NOMO-1 treated with DMSO at 0.1 percent for 48 hours (cell line): ENCODE measurements at regions not wholly inside any gene's neighbourhood (a gene's known extent, or its start where the extent isn't known, plus 50 kb on each side); places are given as distances from the start of the nearest gene placed in this dataset.
"Not testable (repeated sequence)": the region's sequence is repeated elsewhere in the genome, so short reads cannot be mapped to it uniquely, and the experiment has no call there.

Source experiments
- DNase-seq: peaks from one replicate; lab custom pipeline; 2025; ENCODE audit not compliant: unreplicated experiment; lab: John Stamatoyannopoulos, UW

DNA sequence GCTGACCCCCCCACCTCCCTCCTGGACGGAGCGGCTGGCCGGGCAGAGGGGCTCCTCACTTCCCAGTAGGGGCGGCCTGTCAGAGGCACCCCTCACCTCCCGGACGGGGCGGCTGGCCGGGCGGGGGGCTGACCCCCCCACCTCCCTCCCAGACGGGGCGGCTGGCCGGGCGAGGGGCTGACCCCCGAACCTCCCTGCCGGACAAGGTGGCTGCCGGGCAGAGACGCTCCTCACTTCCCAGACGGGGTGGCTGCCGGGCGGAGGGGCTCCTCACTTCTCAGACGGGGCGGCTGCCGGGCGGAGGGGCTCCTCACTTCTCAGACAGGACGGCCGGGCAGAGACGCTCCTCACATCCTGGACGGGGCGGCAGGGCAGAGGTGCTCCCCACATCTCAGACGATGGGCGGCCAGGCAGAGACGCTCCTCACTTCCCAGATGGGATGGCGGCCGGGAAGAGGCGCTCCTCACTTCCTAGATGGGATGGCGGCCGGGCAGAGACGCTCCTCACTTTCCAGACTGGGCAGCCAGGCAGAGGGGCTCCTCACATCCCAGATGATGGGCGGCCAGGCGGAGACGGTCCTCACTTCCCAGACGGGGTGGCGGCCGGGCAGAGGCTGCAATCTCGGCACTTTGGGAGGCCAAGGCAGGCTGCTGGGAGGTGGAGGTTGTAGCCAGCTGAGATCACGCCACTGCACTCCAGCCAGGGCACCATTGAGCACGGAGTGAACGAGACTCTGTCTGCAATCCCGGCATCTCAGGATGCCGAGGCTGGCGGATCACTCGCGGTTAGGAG lies 66.2 kb upstream of the PAPPA2 start:
- not testable (repeated sequence) for DNase-seq

DNA sequence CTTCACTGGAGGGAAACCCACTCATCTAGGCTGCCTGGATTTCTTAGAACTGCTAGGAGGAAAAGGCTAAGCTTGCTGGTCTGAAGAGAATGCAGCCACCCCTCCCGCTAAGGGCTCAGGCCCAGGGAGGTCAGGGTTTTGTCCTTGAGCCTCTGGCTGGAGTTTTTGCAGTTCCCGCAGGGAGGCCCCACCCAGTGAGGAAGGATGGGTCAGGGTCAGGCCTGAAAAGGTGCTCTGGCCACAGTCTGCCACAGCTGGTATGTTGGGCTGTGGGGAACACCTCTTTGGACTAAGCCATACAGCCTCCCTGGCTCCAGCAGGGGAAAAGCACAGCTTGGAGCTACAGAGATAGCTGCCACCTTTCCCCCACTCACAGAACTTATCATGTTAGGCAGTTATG lies 71.4 kb upstream of the PAPPA2 start:
- no peak for DNase-seq

DNA sequence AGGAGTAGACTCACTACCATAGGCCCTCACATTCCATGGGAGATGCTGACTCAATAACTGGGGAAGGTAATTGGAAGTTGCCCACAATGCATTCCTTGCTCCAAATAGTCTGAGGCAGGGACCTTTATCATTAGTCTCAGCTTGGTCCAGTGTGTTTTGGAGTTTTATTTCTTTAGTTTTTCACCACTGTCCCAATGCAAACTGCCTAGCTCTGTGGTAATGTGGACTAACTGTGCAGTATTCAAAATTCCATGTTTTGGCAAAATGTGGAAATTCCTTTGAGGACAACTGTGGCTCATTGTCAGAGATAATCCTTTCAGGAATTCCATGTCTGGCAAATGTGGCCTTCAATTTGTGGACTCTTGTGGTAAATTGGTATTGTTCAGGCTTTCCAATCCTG lies 78.1 kb upstream of the PAPPA2 start:
- DNase-seq = no peak

DNA sequence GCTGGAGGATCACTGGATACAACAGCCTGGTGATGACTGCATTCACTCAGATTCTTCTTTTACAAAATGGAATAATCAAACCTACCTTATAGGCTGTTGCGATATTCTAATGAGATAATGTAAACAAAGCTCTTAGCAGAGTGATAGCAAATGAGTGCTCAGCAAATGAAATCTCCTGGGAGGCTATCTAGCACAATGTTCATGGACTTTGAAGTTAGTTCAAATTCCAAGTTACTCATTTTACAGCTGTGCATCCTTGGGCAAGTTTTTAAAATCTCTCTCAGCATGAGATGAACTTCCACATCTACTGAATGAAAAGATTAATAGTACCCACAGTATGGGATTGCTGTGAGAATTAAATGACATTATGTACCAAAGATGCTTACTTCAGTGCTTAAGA lies 80.8 kb upstream of the PAPPA2 start:
- no peak for DNase-seq

DNA sequence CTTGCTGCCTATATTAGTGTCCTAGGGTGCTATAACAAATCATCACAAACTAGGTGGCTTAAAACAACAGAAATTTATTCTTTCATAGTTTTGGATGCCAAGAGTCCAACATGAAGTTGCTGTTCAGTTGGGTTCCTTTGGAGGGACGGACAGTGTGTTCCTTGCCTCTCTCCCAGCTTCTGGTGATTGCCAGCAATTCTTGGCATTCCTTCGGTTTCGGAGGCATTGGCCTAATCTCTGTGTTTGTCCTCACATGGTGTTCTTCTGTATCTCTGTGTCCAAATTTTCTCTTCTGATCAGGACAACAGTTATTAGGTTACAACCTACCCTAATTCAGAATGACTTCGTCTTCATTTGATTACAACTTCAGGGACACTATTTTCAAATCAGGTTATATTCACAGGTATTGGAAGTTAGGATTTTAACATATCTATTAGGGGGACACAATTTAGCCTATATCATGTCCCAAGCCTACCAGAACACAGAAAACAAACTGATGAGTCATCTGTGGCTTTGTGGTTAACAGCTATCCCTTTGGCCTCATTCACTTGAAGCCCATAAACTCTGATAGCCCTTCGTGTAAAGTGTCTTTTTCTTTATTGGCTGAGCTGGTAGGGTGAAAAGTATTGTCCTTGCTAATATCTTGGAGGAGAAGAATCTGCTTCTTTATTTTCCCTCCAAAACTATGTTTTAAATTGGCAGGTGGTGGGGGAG lies 83.2 kb upstream of the PAPPA2 start:
- DNase-seq = no peak

DNA sequence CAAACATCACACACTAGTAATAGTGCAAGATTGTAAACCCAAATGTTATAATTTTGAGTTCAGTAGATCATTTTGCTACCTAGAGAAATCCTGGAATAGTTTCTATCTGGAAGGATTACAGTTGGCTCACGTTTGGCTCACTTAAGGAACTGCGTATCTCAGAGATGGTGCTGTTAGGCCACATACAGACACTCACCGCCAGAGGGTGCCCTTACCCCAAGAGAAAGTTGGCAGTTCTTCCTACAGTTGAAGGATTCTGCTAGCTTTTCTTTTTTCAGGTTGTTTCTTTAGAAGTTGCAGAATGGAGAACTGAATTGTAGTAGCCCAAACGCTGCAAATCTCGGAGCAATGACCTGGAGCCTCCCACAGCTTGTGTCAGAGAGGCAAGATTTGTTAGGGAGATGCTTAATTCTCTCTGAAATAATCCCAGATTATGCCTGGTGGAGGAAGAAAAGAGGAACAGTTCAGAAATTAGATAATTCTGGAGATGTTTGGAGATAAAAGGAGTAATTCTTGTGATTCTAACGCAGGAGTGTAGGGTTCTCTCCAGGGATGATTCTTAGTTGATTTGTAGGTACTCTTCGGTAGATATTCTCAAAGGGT lies 87.9 kb upstream of the PAPPA2 start:
- DNase-seq = peak; percentile 69

DNA sequence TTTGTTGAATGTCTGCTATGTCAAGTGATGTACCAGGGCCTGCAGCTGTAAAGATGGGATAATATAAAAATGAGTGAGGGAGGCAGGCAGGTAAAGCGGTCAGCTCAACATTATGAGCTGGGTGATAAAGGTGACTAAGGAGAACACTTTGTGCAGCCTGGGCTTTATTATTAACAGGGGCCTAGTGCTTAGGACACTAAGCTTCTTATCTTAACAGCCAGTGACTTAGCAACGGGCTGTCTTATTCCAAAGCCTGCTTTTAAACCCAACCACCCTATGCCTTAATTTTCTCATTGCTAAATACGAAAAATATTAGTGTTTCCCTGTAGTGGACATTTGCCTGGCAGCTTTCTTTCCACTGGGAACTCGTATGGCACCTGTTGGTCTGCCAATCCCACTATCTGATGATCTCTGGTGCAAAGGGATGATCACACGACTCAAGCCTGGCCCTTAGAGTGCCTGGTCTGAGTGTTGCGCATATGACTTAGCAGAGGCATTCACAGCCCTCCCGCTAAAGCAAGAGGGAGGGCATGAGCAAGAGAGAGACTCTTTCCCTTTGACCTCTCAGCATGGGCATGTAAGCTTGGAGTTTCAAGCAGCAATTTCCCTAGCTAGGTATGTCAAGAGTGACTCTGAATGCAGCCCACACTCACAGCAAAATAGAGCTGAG lies 98.6 kb upstream of the PAPPA2 start:
- DNase-seq = no peak

DNA sequence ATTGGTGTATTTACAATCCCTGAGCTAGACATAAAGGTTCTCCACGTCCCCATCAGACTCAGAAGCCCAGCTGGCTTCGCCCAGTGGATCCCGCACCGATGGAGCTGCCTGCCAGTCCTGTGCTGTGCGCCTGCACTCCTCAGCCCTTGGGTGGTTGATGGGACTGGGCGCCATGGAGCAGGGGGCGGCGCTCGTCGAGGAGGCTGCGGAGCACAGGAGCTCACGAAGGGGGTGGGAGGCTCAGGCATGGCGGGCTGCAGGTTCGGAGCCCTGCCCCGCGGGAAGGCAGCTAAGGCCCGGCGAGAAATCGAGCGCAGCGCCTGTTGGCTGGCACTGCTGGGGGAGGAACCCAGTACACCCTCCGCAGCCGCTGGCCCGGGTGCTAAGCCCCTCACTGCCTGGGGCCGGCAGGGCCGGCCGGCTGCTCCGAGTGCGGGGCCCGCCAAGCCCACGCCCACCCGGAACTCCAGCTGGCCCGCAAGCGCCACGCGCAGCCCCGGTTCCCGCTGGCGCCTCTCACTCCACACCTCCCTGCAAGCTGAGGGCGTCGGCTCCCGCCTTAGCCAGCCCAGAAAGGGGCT lies 113.8 kb upstream of the PAPPA2 start:
- DNase-seq = not testable (repeated sequence)

DNA sequence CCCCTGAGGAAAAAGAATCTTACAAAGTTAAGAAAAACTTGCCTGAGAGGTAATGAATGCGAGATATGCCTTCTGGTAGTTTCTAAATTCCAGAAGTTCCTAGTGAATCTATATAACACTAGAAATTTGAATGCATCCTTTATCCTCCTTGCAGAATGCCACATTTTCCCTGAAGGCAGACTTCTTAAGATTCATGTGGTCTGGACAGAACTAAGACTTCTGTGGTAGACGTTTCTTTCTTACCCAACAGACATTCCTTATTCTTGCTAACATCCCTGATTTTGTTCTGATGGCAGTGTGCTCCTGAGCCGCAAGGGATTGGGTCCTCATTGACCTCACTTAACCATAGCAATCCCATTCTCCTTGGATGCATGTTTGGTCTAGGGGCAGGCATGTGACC lies 121.3 kb upstream of the PAPPA2 start:
- no peak for DNase-seq

DNA sequence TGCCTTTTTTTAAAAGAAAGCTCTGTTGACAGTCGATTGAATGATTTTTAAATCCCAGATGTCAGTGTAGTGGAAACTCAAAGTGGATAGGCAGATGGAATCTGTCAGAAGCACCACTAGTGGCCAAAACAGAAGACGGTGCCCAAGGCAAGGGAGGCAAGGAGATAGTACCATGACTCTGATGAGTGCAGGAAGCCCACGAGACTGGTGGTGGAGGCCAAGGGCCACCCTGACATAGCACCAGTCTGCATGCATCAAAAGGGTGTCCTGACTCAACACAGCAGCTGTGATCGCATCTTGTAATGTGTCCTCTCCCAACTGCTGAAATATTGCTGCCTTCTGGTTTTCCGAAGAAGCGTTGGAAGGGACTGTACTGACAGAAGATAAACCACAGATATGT lies 124.1 kb upstream of the PAPPA2 start:
- no peak for DNase-seq

DNA sequence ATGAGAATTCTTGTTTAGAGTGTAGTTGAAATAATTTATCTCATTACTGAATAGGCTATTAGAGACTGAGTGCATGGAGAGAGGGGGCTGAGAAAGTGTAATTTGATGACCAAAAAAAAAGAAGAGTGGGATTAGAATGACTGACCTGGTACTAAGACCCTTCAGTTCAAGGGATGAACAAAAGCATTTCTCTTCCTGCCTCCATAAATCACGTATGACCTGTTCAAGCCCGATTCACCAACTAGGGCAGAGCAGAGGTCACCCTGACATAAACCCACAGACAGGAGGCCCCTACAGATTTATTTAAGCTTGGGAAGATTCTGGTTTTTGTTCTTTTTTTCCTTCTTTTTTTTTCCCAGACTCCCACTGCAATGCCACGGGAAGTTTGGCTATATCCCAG lies 123.7 kb upstream of the COP1 start:
- DNase-seq = no peak

DNA sequence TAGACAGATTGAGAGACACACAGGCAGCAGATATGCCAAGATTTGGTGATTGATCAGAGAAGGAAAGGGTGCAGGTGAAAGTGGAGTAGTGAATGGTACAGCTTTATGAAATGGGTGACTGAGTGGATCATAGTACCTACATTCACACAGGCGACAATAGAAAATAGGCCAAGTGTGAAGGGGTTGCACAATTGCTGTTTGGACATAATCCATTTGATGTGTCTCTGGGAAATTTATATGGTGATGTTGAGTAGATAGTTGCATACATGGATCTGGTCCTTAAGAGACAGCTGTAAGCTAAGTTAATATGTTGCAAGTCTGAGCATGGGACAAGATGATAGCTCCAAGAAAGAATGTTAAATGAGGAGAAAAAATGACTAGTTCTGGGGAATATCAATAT lies 118.6 kb upstream of the COP1 start:
- no peak for DNase-seq

DNA sequence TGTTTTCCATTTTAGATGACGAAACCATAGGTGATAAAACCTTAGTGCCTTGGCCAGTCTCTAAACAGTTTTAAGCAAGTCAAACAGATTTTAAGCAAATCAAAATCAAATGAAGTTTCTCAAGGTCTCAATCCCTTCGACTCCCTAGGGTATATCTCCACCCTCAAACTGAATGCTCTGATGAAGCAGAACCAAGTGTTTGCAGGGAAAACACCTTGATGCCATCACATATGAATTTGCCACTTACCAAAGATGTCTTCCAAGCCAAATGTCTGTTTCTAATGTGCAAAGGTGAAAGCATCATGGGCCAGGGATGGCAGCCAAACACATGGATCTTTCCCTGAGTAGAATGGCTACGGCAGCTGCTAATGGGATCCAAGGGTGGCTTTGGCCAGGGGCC lies 116.4 kb upstream of the COP1 start:
- no peak for DNase-seq

DNA sequence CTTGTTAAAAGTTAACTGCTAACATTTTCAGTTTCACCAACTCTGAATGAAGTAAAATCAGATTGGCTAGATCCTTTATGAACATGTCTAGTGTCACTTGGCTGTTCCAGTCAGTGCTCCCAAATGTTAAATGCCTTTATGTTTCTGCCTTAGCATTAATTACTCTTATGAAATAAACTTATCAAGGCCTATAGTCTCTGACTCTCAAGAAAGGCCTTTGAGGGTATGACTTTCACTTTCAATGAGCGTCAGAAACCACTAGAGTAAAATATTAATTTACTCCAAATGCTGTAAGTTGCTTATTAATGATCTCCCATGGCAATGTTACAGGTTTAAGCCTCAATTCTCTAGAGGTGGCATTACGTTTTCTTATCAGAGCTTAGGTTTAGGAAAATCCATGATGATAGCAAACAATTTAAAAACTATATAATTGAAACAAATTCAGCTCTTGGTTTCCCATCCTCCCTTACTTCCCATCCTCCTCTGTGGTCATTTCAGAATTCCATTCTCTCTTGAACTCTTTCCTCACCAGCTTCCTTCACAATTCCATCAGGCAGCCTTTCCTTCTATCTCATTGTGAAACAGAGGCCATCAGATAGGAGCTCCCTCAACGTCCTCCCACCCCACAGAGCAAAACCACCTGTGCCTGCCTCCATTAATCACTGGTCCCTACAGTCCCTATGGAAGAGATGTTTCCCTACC lies 108.6 kb upstream of the COP1 start:
- DNase-seq = no peak

DNA sequence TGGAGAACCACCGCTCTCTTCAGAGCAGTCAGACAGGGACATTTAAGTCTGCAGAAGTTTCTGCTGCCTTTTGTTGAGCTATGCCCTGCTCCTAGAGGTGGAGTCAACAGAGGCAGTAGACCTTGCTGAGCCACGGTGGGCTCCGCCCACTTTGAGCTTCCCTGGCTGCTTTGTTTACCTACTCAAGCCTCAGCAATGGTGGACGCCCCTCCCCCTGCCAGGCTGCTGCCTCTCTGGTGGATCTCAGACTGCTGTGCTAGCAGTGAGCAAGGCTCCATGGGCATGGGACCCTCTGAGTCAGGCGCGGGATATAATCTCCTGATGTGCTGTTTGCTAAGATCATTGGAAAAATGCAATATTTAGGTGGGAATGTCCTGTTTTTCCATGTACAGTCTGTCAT lies 89.5 kb upstream of the COP1 start:
- not testable (repeated sequence) for DNase-seq

DNA sequence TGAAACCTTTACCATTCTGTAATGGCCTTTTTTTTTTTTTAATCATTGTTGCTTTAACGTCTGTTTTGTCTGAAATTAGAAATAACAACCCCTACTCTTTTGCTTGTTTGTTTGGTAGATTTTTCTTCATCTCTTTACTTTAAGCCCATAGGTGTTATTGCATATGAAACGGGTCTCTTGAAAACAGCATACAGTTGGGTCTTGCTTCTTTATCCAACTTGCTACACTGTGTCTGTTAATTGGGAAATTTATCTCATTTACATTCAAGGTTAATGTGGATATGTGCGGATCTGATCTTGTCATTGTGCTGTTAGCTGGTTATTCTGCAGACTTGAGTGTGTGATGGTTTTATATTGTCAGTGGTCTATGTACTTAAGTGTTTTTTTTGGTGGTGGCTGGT lies 78.9 kb upstream of the COP1 start:
- DNase-seq = no peak

DNA sequence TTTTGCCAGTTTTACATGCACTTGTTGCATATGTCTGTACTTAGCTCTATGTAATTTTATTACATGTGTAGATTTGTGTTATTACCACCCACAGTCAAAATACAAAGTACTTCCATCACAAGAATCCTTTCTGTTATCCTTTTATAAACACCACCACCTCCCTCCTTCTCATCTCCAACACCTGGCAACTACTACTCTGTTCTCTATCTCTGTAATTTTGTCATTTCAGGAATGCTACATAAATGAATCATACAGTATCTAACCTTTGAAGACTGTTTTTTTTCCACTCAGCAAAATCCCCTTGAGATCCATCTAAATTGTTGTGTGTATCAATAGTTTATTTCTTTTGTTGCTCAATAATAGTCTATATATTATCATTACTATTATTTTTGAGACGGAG lies 64.5 kb upstream of the COP1 start:
- no peak for DNase-seq
